ENCODE measurements at regions not wholly inside any gene's neighbourhood (a gene's known extent, or its start where the extent isn't known, plus 50 kb on each side); places are given as distances from the start of the nearest gene placed in this dataset.

GRCh38 chr12:114742363-114742762 is 58.4 kb upstream of the TBX3 start:
- TF ChIP-seq, protein P1, sequence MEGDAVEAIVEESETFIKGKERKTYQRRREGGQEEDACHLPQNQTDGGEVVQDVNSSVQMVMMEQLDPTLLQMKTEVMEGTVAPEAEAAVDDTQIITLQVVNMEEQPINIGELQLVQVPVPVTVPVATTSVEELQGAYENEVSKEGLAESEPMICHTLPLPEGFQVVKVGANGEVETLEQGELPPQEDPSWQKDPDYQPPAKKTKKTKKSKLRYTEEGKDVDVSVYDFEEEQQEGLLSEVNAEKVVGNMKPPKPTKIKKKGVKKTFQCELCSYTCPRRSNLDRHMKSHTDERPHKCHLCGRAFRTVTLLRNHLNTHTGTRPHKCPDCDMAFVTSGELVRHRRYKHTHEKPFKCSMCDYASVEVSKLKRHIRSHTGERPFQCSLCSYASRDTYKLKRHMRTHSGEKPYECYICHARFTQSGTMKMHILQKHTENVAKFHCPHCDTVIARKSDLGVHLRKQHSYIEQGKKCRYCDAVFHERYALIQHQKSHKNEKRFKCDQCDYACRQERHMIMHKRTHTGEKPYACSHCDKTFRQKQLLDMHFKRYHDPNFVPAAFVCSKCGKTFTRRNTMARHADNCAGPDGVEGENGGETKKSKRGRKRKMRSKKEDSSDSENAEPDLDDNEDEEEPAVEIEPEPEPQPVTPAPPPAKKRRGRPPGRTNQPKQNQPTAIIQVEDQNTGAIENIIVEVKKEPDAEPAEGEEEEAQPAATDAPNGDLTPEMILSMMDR (IDR thresholded peaks at IDR 0.05) = no peak
- TF ChIP-seq FOSL2 (IDR thresholded peaks at IDR 0.05; ENCODE audit: borderline replicate concordance, low read depth) (no peak), POLR2AphosphoS5 (IDR thresholded peaks at IDR 0.05; ENCODE audit: low read depth, low read length) (no peak), RAD21 (IDR thresholded peaks at IDR 0.05; ENCODE audit: low read length) (no peak), ELF1 (IDR thresholded peaks at IDR 0.05) (no peak), NRF1 (IDR thresholded peaks at IDR 0.05; ENCODE audit: low read depth, low read length) (no peak), RCOR1 (IDR thresholded peaks at IDR 0.05; ENCODE audit: low read length) (no peak), EZH2phosphoT487 (IDR thresholded peaks at IDR 0.05; ENCODE audit: borderline replicate concordance, low read depth) (no peak)
- TF ChIP-seq, protein P2, sequence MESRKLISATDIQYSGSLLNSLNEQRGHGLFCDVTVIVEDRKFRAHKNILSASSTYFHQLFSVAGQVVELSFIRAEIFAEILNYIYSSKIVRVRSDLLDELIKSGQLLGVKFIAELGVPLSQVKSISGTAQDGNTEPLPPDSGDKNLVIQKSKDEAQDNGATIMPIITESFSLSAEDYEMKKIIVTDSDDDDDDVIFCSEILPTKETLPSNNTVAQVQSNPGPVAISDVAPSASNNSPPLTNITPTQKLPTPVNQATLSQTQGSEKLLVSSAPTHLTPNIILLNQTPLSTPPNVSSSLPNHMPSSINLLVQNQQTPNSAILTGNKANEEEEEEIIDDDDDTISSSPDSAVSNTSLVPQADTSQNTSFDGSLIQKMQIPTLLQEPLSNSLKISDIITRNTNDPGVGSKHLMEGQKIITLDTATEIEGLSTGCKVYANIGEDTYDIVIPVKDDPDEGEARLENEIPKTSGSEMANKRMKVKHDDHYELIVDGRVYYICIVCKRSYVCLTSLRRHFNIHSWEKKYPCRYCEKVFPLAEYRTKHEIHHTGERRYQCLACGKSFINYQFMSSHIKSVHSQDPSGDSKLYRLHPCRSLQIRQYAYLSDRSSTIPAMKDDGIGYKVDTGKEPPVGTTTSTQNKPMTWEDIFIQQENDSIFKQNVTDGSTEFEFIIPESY (IDR thresholded peaks at IDR 0.05; ENCODE audit: borderline replicate concordance, low read depth) = no peak

All from SK-N-SH (cell line).